ENCODE measurements at regions not wholly inside any gene's neighbourhood (a gene's known extent, or its start where the extent isn't known, plus 50 kb on each side); places are given as distances from the start of the nearest gene placed in this dataset.

GRCh38 chr5:26681861-26682260 lies 356.5 kb downstream of the CDH9 start:
- no peak overlapping the region for H3K56ac ChIP-seq (ENCODE audit: extremely low read depth, insufficient read depth, low read length)
- H3K9ac ChIP-seq (ENCODE audit: low read depth, low read length), result no peak overlapping the region
- no peak overlapping the region for H2AFZ ChIP-seq (replicated peaks; ENCODE audit: low read length, poor library complexity)
- whole genome bisulfite sequencing, 2 experiments (ENCODE audit: extremely low coverage in 2 of 2, insufficient read length in 1 of 2), result no CpG with 5 or more reads among the region's 1 CpG
- no peaks in the 10 kb centered on the region for H3K27me3 ChIP-seq (ENCODE audit: control insufficient read depth, insufficient read depth, low read length)
- no peak overlapping the region for H4K8ac ChIP-seq (ENCODE audit: low read depth in 2 of 2, low read length in 2 of 2)
- H3K4ac ChIP-seq (ENCODE audit: low read depth, low read length), result no peak overlapping the region
- no peak overlapping the region for H3K4me3 ChIP-seq (ENCODE audit: insufficient read depth, low read depth, low read length)
- H4K91ac ChIP-seq (ENCODE audit: insufficient read depth, low read depth, low read length), result no peak overlapping the region
- BruUV-seq (replicated peaks), result no TSS peak
- H2AK9ac ChIP-seq (replicated peaks; ENCODE audit: low read depth, low read length, poor library complexity), result no peak overlapping the region
- POLR2A ChIA-PET (ENCODE audit: unreplicated experiment), result no interaction called here
- no peaks in the 10 kb centered on the region for H4K20me1 ChIP-seq (ENCODE audit: insufficient read depth, low read length)
- no peak overlapping the region for H2BK120ac ChIP-seq (ENCODE audit: low read depth, low read length)
- dilution Hi-C loops (cut with HindIII; ENCODE audit: low sequenced_read_pairs, unreplicated experiment) (no loop called here), in situ Hi-C loops (cut with MboI; ENCODE audit: low sequenced_read_pairs) (no loop called here), intact Hi-C loops (cut with micrococcal nuclease) (no loop called here)
- H3K18ac ChIP-seq (ENCODE audit: low read depth, low read length), result no peak overlapping the region
- no peak overlapping the region for H4K5ac ChIP-seq (ENCODE audit: low read depth, low read length)
- H2BK5ac ChIP-seq (ENCODE audit: low read depth, low read length, poor library complexity, severe bottlenecking), result no peak overlapping the region
- H3K4me2 ChIP-seq (ENCODE audit: low read depth, low read length), result no peak overlapping the region
- ATAC-seq (ENCODE audit: low read depth), result no peak
- TF ChIP-seq MAFK (IDR thresholded peaks at IDR 0.05; ENCODE audit: low read depth, low read length) (no peak), CEBPB (IDR thresholded peaks at IDR 0.05; ENCODE audit: low read depth, low read length) (no peak), RAD21 (IDR thresholded peaks at IDR 0.05; ENCODE audit: low read length) (no peak), ELK1 (IDR thresholded peaks at IDR 0.05; ENCODE audit: borderline replicate concordance, low read depth, low read length) (no peak), NFE2L2 (IDR thresholded peaks at IDR 0.05; ENCODE audit: low read depth, low read length) (no peak), SMC3 (IDR thresholded peaks at IDR 0.05; ENCODE audit: low read depth, low read length) (no peak), RFX5 (IDR thresholded peaks at IDR 0.05; ENCODE audit: low read depth, low read length) (no peak), POLR2A (IDR thresholded peaks at IDR 0.05; ENCODE audit: low read depth, low read length) (no peak), RCOR1 (IDR thresholded peaks at IDR 0.05; ENCODE audit: insufficient replicate concordance, low read length) (no peak), USF2 (IDR thresholded peaks at IDR 0.05; ENCODE audit: low read depth, low read length) (no peak), CTCF (conservative IDR thresholded peaks at IDR 0.05; ENCODE audit: low read depth, low read length) (no peak), MXI1 (IDR thresholded peaks at IDR 0.05; ENCODE audit: borderline replicate concordance, low read depth, low read length) (no peak)
- no peak for DNase-seq
- no peak overlapping the region for H2BK15ac ChIP-seq (ENCODE audit: low read depth, low read length)
- no peaks in the 10 kb centered on the region for H3K4me1 ChIP-seq (ENCODE audit: control insufficient read depth, insufficient read depth, low read length)
- no peaks in the 10 kb centered on the region for H3K36me3 ChIP-seq (ENCODE audit: control insufficient read depth, insufficient read depth, low read length)
- H3K79me1 ChIP-seq (ENCODE audit: low read depth in 1 of 2, low read length in 2 of 2), result no peaks in the 10 kb centered on the region
- H2AK5ac ChIP-seq (ENCODE audit: low read depth, low read length), result no peak overlapping the region
- H3K23ac ChIP-seq (ENCODE audit: low read depth, low read length), result no peak overlapping the region
- H3K9me3 ChIP-seq (ENCODE audit: control insufficient read depth, insufficient read depth, low read length), result peaks cover 6% of the 10 kb centered on the region
- no peak overlapping the region for H3K27ac ChIP-seq (ENCODE audit: insufficient read depth, low read length)
- no peak overlapping the region for H3K14ac ChIP-seq (replicated peaks; ENCODE audit: low read depth, low read length)
- CTCF ChIA-PET, result no interaction called here
- H3K9me1 ChIP-seq (ENCODE audit: insufficient read depth, low read length), result no peaks in the 10 kb centered on the region
- H2BK20ac ChIP-seq (ENCODE audit: low read depth, low read length), result no peak overlapping the region

Measured in IMR-90 (cell line).